Activated CD4-positive, alpha-beta memory T cell treated with anti-CD3 and anti-CD28 coated beads for 36 hours (primary cell): ENCODE measurements at regions not wholly inside any gene's neighbourhood (a gene's known extent, or its start where the extent isn't known, plus 50 kb on each side); places are given as distances from the start of the nearest gene placed in this dataset.
A peak's percentile ranks its signal among the peaks of the same experiment; 100 is the strongest.
"Not testable (repeated sequence)": the region's sequence is repeated elsewhere in the genome, so short reads cannot be mapped to it uniquely, and the experiment has no call there.

Experiments used
- CTCF ChIA-PET: fragments of 350-600 bp; sonication (Branson Sonifier 250); formaldehyde crosslinking; loops from one replicate; lab custom pipeline; 2021; ENCODE audit warnings: antibody characterized with exemption, inconsistent platforms; lab: Charles Lee
- POLR2A ChIA-PET: fragments of 350-600 bp; sonication (Branson Sonifier 250); formaldehyde crosslinking; loops from one replicate; lab custom pipeline; 2021; ENCODE audit warnings: antibody characterized with exemption; lab: Charles Lee
- DNase-seq: peaks from one replicate; pipeline ENCODE4 v3.0.0-alpha.2; 2020
- H3K27ac Mint-ChIP-seq: one replicate; pipeline ENCODE4 v1.8.0; 2021; ENCODE audit warnings: mixed read lengths
- H3K27me3 Mint-ChIP-seq: one replicate; pipeline ENCODE4 v1.8.0; 2021; ENCODE audit warnings: mixed read lengths
- H3K36me3 Mint-ChIP-seq: one replicate; pipeline ENCODE4 v1.8.0; 2021; ENCODE audit warnings: mixed read lengths
- H3K4me1 Mint-ChIP-seq: one replicate; pipeline ENCODE4 v1.8.0; 2021; ENCODE audit warnings: low read depth, mixed read lengths
- H3K4me3 Mint-ChIP-seq: one replicate; pipeline ENCODE4 v1.8.0; 2021; ENCODE audit warnings: mild to moderate bottlenecking, mixed read lengths
- H3K9me3 Mint-ChIP-seq: one replicate; pipeline ENCODE4 v1.8.0; 2021; ENCODE audit warnings: mixed read lengths
- intact Hi-C: fragments of 100-400 bp; cut with micrococcal nuclease; formaldehyde crosslinking; loops from one replicate; pipeline ENCODE4 v1.15.1; 2023

- H3K36me3 Mint-ChIP-seq, POLR2A ChIA-PET, H3K4me1 Mint-ChIP-seq, DNase-seq, H3K27me3 Mint-ChIP-seq, CTCF ChIA-PET, intact Hi-C loops, H3K9me3 Mint-ChIP-seq, H3K4me3 Mint-ChIP-seq, H3K27ac Mint-ChIP-seq: not testable (repeated sequence)
These were observed 70.2 kb upstream of the METTL9 start for GRCh38 chr16:21529060-21529658.

- H3K36me3 Mint-ChIP-seq, H3K27ac Mint-ChIP-seq, H3K27me3 Mint-ChIP-seq, H3K4me1 Mint-ChIP-seq, intact Hi-C loops, CTCF ChIA-PET, H3K4me3 Mint-ChIP-seq, H3K9me3 Mint-ChIP-seq, DNase-seq: not testable (repeated sequence)
- POLR2A ChIA-PET, result interaction anchor here (0.8 kb wide), 1 partner anchor 12 kb away, joined by 3 read pairs; no protein-coding TSS in a partner anchor
These were observed 68.5 kb upstream of the METTL9 start for GRCh38 chr16:21530729-21531383.

DNA sequence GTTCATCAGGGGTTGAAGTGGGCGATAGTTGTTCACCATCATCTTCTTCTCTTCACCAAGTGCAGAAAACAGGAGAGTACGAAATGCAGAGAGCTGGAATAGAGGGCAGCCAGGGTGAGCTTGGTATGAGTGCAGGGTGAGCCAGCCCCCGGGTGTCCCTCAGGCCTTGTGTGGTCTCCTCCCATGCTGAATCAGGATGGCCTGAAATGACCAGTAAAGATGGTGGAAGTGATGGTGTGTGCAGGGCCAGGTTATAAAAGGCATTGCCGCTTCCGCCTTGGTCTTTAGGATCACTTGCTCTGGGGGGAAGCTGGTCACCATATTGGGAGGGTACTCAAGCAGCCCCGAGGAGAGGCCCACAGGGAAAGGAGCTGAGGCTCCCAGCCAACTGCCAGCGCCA lies 66.4 kb upstream of the METTL9 start:
- H3K9me3 Mint-ChIP-seq, H3K27ac Mint-ChIP-seq, CTCF ChIA-PET, intact Hi-C loops, POLR2A ChIA-PET, H3K36me3 Mint-ChIP-seq, H3K4me3 Mint-ChIP-seq, H3K27me3 Mint-ChIP-seq, DNase-seq, H3K4me1 Mint-ChIP-seq: not testable (repeated sequence)

DNA sequence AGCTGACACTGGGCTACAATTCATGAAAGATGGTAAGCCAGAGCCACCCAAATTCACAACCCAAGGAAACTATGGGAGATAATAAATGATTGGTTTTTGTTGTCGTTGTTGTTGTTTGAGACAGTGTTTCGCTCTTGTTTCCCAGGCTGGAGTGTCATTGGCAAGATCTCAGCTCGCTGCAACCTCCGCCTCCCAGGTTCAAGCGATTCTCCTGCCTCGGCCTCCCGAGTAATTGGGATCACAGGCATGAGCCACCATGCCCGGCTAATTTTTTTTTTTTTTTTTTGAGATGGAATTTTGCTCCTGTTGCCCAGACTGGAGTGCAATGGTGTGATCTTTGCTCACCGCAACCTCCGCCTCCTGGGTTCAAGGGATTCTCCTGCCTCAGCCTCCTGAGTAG lies 65.9 kb upstream of the METTL9 start:
- H3K36me3 Mint-ChIP-seq, H3K4me1 Mint-ChIP-seq, intact Hi-C loops, DNase-seq, H3K4me3 Mint-ChIP-seq, H3K9me3 Mint-ChIP-seq, POLR2A ChIA-PET, CTCF ChIA-PET, H3K27ac Mint-ChIP-seq, H3K27me3 Mint-ChIP-seq: not testable (repeated sequence)

DNA sequence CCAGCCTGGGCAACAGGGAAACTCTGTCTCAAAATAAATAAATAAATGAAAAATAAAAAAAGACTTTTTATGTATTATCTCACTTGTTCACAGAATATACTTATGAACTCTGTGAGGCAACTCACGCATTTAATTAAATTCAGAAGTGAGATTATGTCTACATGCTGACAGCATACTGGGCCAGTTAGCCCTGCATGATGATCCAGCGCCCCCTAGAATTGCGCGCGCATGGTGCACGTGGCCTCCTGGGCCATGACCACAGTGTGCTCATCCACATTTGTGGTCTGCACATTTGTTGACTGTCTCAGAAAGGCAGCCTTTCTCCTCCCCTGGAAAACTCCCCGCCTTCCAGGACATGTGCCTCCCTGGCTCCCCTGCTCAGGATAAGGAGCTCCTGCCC lies 64.8 kb upstream of the METTL9 start:
- H3K4me1 Mint-ChIP-seq, H3K36me3 Mint-ChIP-seq, intact Hi-C loops, H3K27me3 Mint-ChIP-seq, H3K9me3 Mint-ChIP-seq, H3K27ac Mint-ChIP-seq, CTCF ChIA-PET, H3K4me3 Mint-ChIP-seq, POLR2A ChIA-PET: not testable (repeated sequence)
- peak; percentile 55 for DNase-seq

DNA sequence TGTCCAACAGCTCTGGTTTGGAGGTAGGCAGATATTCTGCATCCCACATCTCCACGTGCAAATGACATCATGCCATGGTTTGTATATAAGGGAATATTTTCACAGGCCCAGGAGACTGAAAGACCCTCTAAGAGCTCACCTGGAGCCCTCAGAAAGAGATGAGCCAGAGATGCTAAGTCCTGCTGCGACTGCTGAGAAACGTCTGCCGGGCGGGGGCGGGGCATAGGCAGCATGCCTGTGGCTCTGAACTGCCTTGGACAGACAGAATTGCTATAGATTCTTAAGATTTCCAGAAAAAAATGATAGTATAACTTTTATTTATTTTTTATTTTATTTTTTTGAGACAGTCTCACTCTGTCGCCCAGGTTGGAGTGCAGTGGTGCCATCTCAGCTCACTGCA lies 64.2 kb upstream of the METTL9 start:
- POLR2A ChIA-PET, DNase-seq, CTCF ChIA-PET, H3K4me3 Mint-ChIP-seq, H3K27ac Mint-ChIP-seq, H3K27me3 Mint-ChIP-seq, H3K9me3 Mint-ChIP-seq, intact Hi-C loops, H3K36me3 Mint-ChIP-seq: not testable (repeated sequence)
- H3K4me1 Mint-ChIP-seq, result peaks cover 11% of the 10 kb centered on the region

GRCh38 chr16:21536740-21537139 lies 62.6 kb upstream of the METTL9 start:
- DNase-seq, H3K9me3 Mint-ChIP-seq, H3K4me3 Mint-ChIP-seq, H3K27ac Mint-ChIP-seq, CTCF ChIA-PET, H3K36me3 Mint-ChIP-seq, intact Hi-C loops, POLR2A ChIA-PET, H3K27me3 Mint-ChIP-seq: not testable (repeated sequence)
- peaks cover 22% of the 10 kb centered on the region for H3K4me1 Mint-ChIP-seq

GRCh38 chr16:21537598-21537997 lies 61.8 kb upstream of the METTL9 start:
- H3K9me3 Mint-ChIP-seq, DNase-seq, H3K27me3 Mint-ChIP-seq, intact Hi-C loops, H3K36me3 Mint-ChIP-seq, H3K4me3 Mint-ChIP-seq, POLR2A ChIA-PET, CTCF ChIA-PET, H3K27ac Mint-ChIP-seq: not testable (repeated sequence)
- peaks cover 24% of the 10 kb centered on the region for H3K4me1 Mint-ChIP-seq

DNA sequence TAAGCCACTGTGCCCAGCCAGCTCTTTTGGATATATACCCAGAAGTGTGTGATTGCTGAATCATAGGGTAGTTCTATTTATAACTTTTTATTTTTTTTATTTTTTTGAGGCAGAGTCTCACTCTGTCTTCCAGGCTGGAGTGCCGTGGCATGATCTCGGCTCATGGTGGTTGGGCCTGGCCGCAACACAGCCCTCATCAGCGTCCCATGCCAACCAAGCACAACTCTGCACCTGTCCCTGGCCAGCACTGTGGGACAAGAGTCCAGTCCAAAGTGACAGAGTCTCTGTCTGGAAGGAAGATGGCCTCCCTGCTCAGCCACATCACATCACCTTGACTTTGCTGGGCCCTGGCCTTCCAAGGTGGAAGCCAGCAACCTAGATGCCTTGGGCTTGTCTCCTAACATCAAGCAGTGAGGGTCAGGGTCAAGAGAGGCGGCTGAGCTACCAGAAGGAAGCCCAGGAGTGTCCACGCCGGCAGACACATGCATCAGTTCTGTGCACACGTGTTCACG lies 60.2 kb upstream of the METTL9 start:
- H3K4me3 Mint-ChIP-seq, result not testable (repeated sequence)

GRCh38 chr16:21540770-21541433 lies 58.5 kb upstream of the METTL9 start:
- POLR2A ChIA-PET, H3K9me3 Mint-ChIP-seq, H3K27me3 Mint-ChIP-seq, intact Hi-C loops, H3K36me3 Mint-ChIP-seq, CTCF ChIA-PET: not testable (repeated sequence)
- Mint-ChIP-seq H3K27ac (peak overlapping the region; percentile 78), H3K4me3 (peak overlapping the region; percentile 11), H3K4me1 (peaks cover 24% of the 10 kb centered on the region)
- DNase-seq, result peak; percentile 91

More for the DNA sequence above, 60.2 kb upstream of the METTL9 start:
- intact Hi-C loops, H3K9me3 Mint-ChIP-seq, DNase-seq, CTCF ChIA-PET, H3K27me3 Mint-ChIP-seq, POLR2A ChIA-PET, H3K36me3 Mint-ChIP-seq: not testable (repeated sequence)
- Mint-ChIP-seq H3K27ac (peak overlapping the region; percentile 10), H3K4me1 (peaks cover 24% of the 10 kb centered on the region)

- DNase-seq, H3K4me3 Mint-ChIP-seq, H3K27ac Mint-ChIP-seq, CTCF ChIA-PET, H3K27me3 Mint-ChIP-seq, POLR2A ChIA-PET, intact Hi-C loops, H3K9me3 Mint-ChIP-seq, H3K36me3 Mint-ChIP-seq: not testable (repeated sequence)
- peaks cover 24% of the 10 kb centered on the region for H3K4me1 Mint-ChIP-seq
These were observed 57.7 kb upstream of the METTL9 start for GRCh38 chr16:21541611-21542051.

DNA sequence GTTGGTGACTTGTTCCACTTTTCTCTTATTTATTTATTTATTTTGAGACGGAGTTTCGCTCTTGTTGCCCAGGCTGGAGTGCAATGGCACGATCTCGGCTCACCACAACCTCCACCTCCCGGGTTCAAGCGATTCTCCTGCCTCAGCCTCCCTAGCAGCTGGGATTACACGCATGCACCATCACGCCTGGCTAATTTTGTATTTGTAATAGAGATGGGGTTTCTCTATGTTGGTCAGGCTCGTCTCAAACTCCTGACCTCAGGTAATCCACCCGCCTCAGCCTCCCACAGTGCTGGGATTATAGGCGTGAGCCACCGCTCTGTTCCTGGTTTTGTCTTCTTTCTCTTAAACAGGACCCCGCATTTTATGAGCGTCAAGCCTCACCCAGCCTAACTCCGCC lies 57.3 kb upstream of the METTL9 start:
- H3K36me3 Mint-ChIP-seq, H3K27me3 Mint-ChIP-seq, CTCF ChIA-PET, DNase-seq, H3K4me3 Mint-ChIP-seq, POLR2A ChIA-PET, intact Hi-C loops, H3K27ac Mint-ChIP-seq, H3K9me3 Mint-ChIP-seq: not testable (repeated sequence)
- H3K4me1 Mint-ChIP-seq, result peaks cover 24% of the 10 kb centered on the region
